Transverse colon (tissue), 4 donors: ENCODE measurements at regions not wholly inside any gene's neighbourhood (a gene's known extent, or its start where the extent isn't known, plus 50 kb on each side); places are given as distances from the start of the nearest gene placed in this dataset.

Experiments
- CTCF ChIP-seq, 5 experiments: fragments of 200-600 bp in 3 of 5; fragments of 450-650 bp in 2 of 5; sonication (generic) in 3 of 5; IDR thresholded peaks; 1 replicate in 2 of 5; 2 replicates in 3 of 5; pipeline ENCODE4 v1.5.1; 2016 to 2017; ENCODE audit warnings: antibody characterized with exemption in 5 of 5, inconsistent platforms in 3 of 5, mild to moderate bottlenecking in 2 of 5, moderate library complexity in 1 of 5
- EP300 ChIP-seq: sonication (generic); formaldehyde crosslinking; IDR thresholded peaks from one replicate; pipeline ENCODE4 v1.6.1; 2017; ENCODE audit warnings: antibody characterized with exemption, low read depth
- POLR2A ChIP-seq: fragments of 450-650 bp; IDR thresholded peaks from one replicate; pipeline ENCODE4 v1.6.1; 2016; ENCODE audit warnings: antibody characterized with exemption, mild to moderate bottlenecking, moderate library complexity
- POLR2AphosphoS5 ChIP-seq, 3 donors: sonication (generic); formaldehyde crosslinking; IDR thresholded peaks; one replicate each; pipeline ENCODE4 v1.6.1; 2016; ENCODE audit warnings: antibody characterized with exemption in 3 of 3

- TF ChIP-seq CTCF (IDR thresholded peaks at IDR 0.05) (no peak), POLR2AphosphoS5 (IDR thresholded peaks at IDR 0.05) (no peak), EP300 (no peak), POLR2A (no peak)
Measured at GRCh38 chr12:107418981-107419380, 266.6 kb upstream of the PWP1 start.
